Keratinocyte (primary cell): ENCODE measurements at regions not wholly inside any gene's neighbourhood (a gene's known extent, or its start where the extent isn't known, plus 50 kb on each side); places are given as distances from the start of the nearest gene placed in this dataset.
A peak's percentile ranks its signal among the peaks of the same experiment; 100 is the strongest.

Experiments
- DNase-seq: peaks from one replicate; pipeline ENCODE4 v3.0.0-alpha.2; 2011; ENCODE audit warnings: low read depth, missing footprints, low spot score
- FAIRE-seq: peaks from 2 replicates; lab custom pipeline; 2011; peaks lifted over from hg19 to GRCh38; lab: Jason Lieb, UNC
- H2AFZ ChIP-seq: 2 replicates; pipeline ENCODE4 v1.6.0; 2012; ENCODE audit warnings: low read length, control low read depth, inconsistent platforms; ENCODE audit not compliant: control insufficient read depth
- H3K27ac ChIP-seq: 2 replicates; pipeline ENCODE4 v1.5.1; 2011; ENCODE audit warnings: low read length; ENCODE audit not compliant: control insufficient read depth, insufficient read depth
- H3K27me3 ChIP-seq: 3 replicates; pipeline ENCODE4 v1.6.0; 2011; ENCODE audit warnings: low read length; ENCODE audit not compliant: control insufficient read depth, insufficient read depth; ENCODE audit errors: extremely low read depth
- H3K36me3 ChIP-seq, 2 experiments: 2 replicates in 1 of 2; 3 replicates in 1 of 2; pipeline ENCODE4 v1.5.1; 2011; ENCODE audit warnings: low read length in 2 of 2, mild to moderate bottlenecking in 1 of 2; ENCODE audit not compliant: control insufficient read depth in 2 of 2, insufficient read depth in 2 of 2; ENCODE audit errors: extremely low read depth in 1 of 2
- H3K4me1 ChIP-seq: 3 replicates; pipeline ENCODE4 v1.5.1; 2011; ENCODE audit warnings: low read length; ENCODE audit not compliant: control insufficient read depth, insufficient read depth; ENCODE audit errors: extremely low read depth
- H3K4me2 ChIP-seq: 3 replicates; pipeline ENCODE4 v1.6.0; 2011; ENCODE audit warnings: low read depth, low read length; ENCODE audit not compliant: control insufficient read depth, insufficient read depth; ENCODE audit errors: extremely low read depth
- H3K4me3 ChIP-seq, 3 experiments: fragments of 200-600 bp in 1 of 3; sonication (generic) in 1 of 3; 2 replicates in 2 of 3; 3 replicates in 1 of 3; pipeline ENCODE4 v1.5.1; 2011 to 2016; ENCODE audit warnings: low read length in 3 of 3, mild to moderate bottlenecking in 3 of 3, control low read depth in 2 of 3, inconsistent platforms in 1 of 3, low read depth in 1 of 3, mixed read lengths in 1 of 3, mixed run types in 1 of 3, moderate library complexity in 1 of 3; ENCODE audit not compliant: control insufficient read depth in 2 of 3, insufficient read depth in 2 of 3; ENCODE audit errors: extremely low read depth in 1 of 3
- H3K79me2 ChIP-seq: 2 replicates; pipeline ENCODE4 v1.6.0; 2012; ENCODE audit warnings: low read length; ENCODE audit not compliant: control insufficient read depth, insufficient read depth
- H3K9ac ChIP-seq: 3 replicates; pipeline ENCODE4 v1.6.0; 2011; ENCODE audit warnings: low read length; ENCODE audit not compliant: control insufficient read depth, insufficient read depth; ENCODE audit errors: extremely low read depth
- H3K9me1 ChIP-seq: 3 replicates; pipeline ENCODE4 v1.6.0; 2011; ENCODE audit warnings: low read length; ENCODE audit not compliant: control insufficient read depth, insufficient read depth; ENCODE audit errors: extremely low read depth
- H3K9me3 ChIP-seq: 2 replicates; pipeline ENCODE4 v1.5.1; 2012; ENCODE audit warnings: low read depth, low read length; ENCODE audit not compliant: control insufficient read depth
- H4K20me1 ChIP-seq: 3 replicates; pipeline ENCODE4 v1.6.0; 2011; ENCODE audit warnings: low read length; ENCODE audit not compliant: control insufficient read depth, insufficient read depth; ENCODE audit errors: extremely low read depth
- EZH2 ChIP-seq: IDR thresholded peaks from one replicate; pipeline ENCODE4 v1.6.1; 2012; ENCODE audit warnings: inconsistent platforms, mild to moderate bottlenecking, low read length, moderate library complexity
- dilution Hi-C: fragments of 300-500 bp; cut with MboI; formaldehyde crosslinking; loops from one replicate; pipeline ENCODE4 v1.7.0; 2020; ENCODE audit warnings: low sequenced_read_pairs; ENCODE audit not compliant: extremely low pct_ligation_motif_present
- TF ChIP-seq, protein P1 (sequence below), 3 experiments: IDR thresholded peaks in 1 of 3; conservative IDR thresholded peaks in 1 of 3; optimal IDR thresholded peaks in 1 of 3; 2 replicates in 2 of 3; 3 replicates in 1 of 3; pipeline versions ENCODE3 to v1.5.1; 2011; ENCODE audit warnings: low read length in 3 of 3, mild to moderate bottlenecking in 3 of 3, moderate library complexity in 2 of 3, control low read depth in 1 of 3, inconsistent platforms in 1 of 3; ENCODE audit not compliant: insufficient read depth in 2 of 3; ENCODE audit errors: extremely low read depth in 1 of 3

DNA sequence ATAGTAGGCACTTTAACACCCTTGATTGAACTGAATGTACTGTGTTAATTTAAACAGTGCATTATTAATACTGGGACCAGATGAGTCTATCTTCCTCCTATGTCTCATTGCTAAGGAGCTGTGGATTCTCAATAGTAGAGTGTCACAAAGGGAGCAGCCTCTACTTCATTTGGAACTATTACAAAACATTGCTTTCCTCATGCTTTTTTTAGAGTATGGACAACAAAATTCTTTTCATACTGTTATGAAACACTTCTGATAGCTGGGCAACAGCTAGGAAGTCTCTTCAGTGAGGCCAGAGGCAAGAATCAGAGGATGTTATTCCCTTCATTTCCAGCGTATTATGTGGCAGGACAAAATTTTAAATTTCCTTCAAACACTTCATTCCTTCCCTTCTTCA lies 160.8 kb downstream of the FBXO8 start:
- FAIRE-seq: no peak

GRCh38 chr4:174120446-174121295 lies 162.8 kb downstream of the FBXO8 start:
- no peaks in the 10 kb centered on the region for H3K27me3 ChIP-seq
- peak overlapping the region; percentile 65 for H3K4me2 ChIP-seq
- peak overlapping the region; percentile 62 for H2AFZ ChIP-seq
- H3K4me1 ChIP-seq: no peaks in the 10 kb centered on the region
- H3K9me3 ChIP-seq: no peaks in the 10 kb centered on the region
- no peaks in the 10 kb centered on the region for H3K9me1 ChIP-seq
- FAIRE-seq: no peak
- H3K79me2 ChIP-seq: no peaks in the 10 kb centered on the region
- dilution Hi-C loops: no loop called here
- peak overlapping the region in 1 of 3 experiments; percentile 33 for H3K4me3 ChIP-seq
- no peaks in the 10 kb centered on the region for H4K20me1 ChIP-seq
- DNase-seq: peak; percentile 9
- H3K27ac ChIP-seq: no peak overlapping the region
- no peak for TF ChIP-seq EZH2
- TF ChIP-seq, protein P1, sequence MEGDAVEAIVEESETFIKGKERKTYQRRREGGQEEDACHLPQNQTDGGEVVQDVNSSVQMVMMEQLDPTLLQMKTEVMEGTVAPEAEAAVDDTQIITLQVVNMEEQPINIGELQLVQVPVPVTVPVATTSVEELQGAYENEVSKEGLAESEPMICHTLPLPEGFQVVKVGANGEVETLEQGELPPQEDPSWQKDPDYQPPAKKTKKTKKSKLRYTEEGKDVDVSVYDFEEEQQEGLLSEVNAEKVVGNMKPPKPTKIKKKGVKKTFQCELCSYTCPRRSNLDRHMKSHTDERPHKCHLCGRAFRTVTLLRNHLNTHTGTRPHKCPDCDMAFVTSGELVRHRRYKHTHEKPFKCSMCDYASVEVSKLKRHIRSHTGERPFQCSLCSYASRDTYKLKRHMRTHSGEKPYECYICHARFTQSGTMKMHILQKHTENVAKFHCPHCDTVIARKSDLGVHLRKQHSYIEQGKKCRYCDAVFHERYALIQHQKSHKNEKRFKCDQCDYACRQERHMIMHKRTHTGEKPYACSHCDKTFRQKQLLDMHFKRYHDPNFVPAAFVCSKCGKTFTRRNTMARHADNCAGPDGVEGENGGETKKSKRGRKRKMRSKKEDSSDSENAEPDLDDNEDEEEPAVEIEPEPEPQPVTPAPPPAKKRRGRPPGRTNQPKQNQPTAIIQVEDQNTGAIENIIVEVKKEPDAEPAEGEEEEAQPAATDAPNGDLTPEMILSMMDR (optimal IDR thresholded peaks at IDR 0.05 in 1 of 3, IDR thresholded peaks at IDR 0.05 in 1 of 3, conservative IDR thresholded peaks at IDR 0.05 in 1 of 3; ENCODE audit: extremely low read depth in 1 of 3, insufficient read depth in 2 of 3, low read length in 3 of 3): peak; percentile 46 to 55 (median 53)
- H3K36me3 ChIP-seq: no peaks in the 10 kb centered on the region
- H3K9ac ChIP-seq: no peak overlapping the region

More for the DNA sequence above, 160.8 kb downstream of the FBXO8 start:
- Histone ChIP-seq H3K9ac (no peak overlapping the region), H2AFZ (no peak overlapping the region), H4K20me1 (no peaks in the 10 kb centered on the region), H3K9me1 (no peaks in the 10 kb centered on the region), H3K27ac (no peak overlapping the region), H3K27me3 (no peaks in the 10 kb centered on the region), H3K4me3 (no peak overlapping the region), H3K4me1 (no peaks in the 10 kb centered on the region), H3K4me2 (no peak overlapping the region), H3K9me3 (no peaks in the 10 kb centered on the region), H3K79me2 (no peaks in the 10 kb centered on the region), H3K36me3 (no peaks in the 10 kb centered on the region)
- dilution Hi-C loops: no loop called here
- TF ChIP-seq, protein P1 (optimal IDR thresholded peaks at IDR 0.05 in 1 of 3, IDR thresholded peaks at IDR 0.05 in 1 of 3, conservative IDR thresholded peaks at IDR 0.05 in 1 of 3; ENCODE audit: extremely low read depth in 1 of 3, insufficient read depth in 2 of 3, low read length in 3 of 3): no peak
- TF ChIP-seq EZH2: no peak
- no peak for DNase-seq
